Inflammatory macrophage (primary cell): ENCODE measurements at regions not wholly inside any gene's neighbourhood (a gene's known extent, or its start where the extent isn't known, plus 50 kb on each side); places are given as distances from the start of the nearest gene placed in this dataset.
A peak's percentile ranks its signal among the peaks of the same experiment; 100 is the strongest.

Source experiments
- DNase-seq, 2 donors: peaks; one replicate each; pipeline ENCODE4 v3.0.0-alpha.2; 2020 to 2022

DNA sequence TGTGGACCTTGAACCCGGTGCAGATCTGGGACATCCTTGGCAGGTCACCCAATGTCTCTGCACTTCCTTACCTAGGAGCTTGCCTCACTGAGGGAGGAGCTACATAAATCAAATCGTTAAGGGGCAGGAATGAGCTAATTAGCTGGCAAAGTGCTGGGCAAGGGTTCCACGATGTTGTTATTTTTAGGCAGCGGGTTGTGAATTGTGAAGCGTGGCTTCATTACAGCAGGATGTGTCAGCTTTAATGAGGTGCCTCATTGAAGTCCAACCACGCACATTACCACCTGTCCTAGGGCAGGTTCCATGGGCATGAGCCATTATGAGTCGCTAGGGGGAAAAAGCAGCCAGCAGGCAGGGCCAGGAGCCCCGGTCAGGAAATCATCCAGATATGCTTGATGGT, 127.0 kb upstream of the AGAP1 start:
- DNase-seq = no peak

- DNase-seq = no peak
These were observed 122.8 kb upstream of the AGAP1 start for GRCh38 chr2:235371018-235371417.

GRCh38 chr2:235373171-235373570, 120.7 kb upstream of the AGAP1 start:
- no peak for DNase-seq

- DNase-seq = no peak
These were observed 116.7 kb upstream of the AGAP1 start for GRCh38 chr2:235377176-235377575.

GRCh38 chr2:235378246-235378645, 115.6 kb upstream of the AGAP1 start:
- DNase-seq = no peak

GRCh38 chr2:235378944-235379343, 114.9 kb upstream of the AGAP1 start:
- no peak for DNase-seq

- DNase-seq = no peak
These were observed 112.5 kb upstream of the AGAP1 start for GRCh38 chr2:235381261-235381912.

- no peak for DNase-seq
These were observed 111.7 kb upstream of the AGAP1 start for GRCh38 chr2:235382179-235382578.

DNA sequence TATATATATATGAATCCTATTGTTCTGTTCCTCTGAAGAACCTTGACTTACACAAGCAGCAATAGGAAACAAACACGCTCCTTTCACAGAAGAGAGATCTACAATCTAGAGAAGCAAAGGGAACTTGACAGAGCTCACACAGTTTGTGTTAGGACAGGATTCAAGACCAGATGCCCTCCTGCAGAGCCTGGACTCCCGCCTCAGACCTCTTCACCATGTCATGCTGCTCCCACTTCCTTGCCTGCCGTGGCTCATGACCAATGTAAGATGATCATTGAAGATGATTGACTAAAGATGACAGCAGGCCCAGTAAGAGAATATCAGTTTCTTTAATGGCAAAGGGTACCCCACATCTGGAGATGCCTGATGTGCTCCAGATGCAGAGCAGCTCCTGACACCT, 111.2 kb upstream of the AGAP1 start:
- no peak for DNase-seq

DNA sequence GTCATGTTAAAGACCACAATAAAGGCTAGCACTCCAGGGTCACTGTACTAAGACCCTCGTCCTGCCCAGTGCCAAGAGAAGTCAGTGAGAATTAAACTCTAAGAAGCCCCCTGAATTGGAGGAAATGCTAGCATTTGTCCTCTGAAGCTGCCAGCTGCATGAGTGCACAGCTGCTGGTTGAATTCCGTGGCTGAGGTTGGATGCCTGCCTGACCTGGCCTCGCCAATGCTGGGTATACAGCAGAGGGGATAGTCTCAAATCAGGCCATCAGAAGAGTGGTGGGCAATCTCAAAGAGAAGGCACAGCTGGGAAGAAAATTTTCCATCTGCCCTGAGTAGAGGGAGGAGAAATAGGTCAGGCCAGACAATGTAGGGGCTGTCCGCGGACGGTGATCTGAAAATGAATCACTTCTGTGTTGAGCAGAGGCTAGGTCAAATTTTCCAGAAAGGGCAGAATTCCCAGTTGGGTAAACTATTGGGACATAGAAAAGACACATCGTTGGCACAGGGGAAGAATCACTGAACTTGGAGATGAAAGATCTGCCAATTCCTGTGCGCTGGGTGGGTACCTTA, 110.5 kb upstream of the AGAP1 start:
- DNase-seq = no peak

DNA sequence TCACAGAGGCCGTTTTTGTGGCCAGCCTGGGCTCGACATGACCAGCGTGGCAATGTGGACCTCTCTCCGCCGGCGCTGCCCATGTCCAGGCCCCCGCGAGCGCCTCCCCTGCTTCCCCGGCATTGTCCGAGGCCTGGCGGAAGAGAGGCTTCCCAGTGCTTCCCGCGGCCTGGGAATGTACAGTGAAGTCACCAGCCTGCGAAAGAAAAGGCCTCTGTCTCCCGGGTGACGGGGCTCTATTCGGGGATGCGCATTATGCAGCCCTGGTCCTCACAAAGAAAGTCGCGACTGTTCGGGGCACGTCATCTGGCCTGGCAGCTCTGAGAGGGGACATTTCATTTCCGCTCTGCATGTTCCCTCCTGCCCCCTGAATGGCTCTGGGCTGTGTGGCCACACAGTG, 109.2 kb upstream of the AGAP1 start:
- no peak for DNase-seq

DNA sequence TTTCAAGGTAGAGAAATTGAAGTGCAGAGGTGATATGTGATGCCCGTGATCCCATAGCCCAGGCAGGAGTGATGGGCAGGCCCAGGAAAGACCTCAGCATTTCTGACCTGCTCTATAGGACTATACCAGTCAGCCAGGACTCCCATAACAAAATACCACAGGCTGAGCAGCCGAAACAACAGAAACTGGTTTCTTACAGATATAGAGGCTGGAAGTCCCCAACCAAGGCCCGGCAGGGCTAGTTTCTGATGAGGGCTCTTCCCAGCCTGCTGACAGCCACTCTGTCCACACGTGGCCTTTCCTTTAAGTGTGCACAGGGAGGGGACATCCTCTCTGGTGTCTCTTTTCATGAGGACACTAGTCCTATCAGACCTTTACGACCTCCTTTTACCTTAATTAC, 104.2 kb upstream of the AGAP1 start:
- DNase-seq = no peak

- DNase-seq = peak; percentile 6 to 11
These were observed 103.6 kb upstream of the AGAP1 start for GRCh38 chr2:235390108-235390815.

GRCh38 chr2:235390816-235391194, 103.0 kb upstream of the AGAP1 start:
- no peak for DNase-seq

- DNase-seq = no peak
These were observed 101.8 kb upstream of the AGAP1 start for GRCh38 chr2:235391921-235392615.

GRCh38 chr2:235394278-235394828, 99.5 kb upstream of the AGAP1 start:
- DNase-seq = no peak

DNA sequence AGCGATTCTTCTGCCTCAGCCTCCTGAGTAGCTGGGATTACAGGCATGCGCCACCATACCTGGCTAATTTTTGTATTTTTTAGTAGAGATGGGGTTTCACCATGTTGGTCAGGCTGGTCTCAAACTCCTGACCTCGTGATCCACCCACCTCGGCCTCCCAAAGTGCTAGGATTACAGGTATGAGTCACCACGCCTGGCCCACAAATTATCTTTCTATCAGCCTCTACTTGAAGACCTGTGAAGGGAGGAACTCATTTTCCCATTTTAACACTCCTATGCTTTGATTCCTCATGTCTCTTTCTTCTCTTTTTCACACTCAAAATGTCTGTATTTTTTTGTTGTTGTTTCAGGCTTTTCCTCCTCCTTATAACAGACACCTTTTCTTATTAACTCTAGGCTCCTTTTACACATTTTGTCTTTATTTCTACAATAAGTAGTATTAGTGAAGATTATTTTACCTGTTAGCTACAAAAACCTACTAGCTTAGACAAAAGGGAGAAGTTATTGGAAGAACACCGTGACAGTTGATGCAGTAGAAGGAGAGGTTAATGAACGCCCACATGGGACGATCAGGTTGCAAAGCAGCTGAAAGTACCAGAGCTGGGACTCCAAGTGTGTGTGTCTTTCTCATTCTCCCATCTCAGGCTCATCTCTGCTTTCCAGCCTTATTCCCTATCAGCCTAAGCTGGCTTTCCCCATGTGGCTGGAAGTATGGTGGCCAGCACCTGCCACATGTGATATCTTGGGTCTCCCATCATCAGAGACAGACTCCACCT, 97.6 kb upstream of the AGAP1 start:
- DNase-seq = no peak

DNA sequence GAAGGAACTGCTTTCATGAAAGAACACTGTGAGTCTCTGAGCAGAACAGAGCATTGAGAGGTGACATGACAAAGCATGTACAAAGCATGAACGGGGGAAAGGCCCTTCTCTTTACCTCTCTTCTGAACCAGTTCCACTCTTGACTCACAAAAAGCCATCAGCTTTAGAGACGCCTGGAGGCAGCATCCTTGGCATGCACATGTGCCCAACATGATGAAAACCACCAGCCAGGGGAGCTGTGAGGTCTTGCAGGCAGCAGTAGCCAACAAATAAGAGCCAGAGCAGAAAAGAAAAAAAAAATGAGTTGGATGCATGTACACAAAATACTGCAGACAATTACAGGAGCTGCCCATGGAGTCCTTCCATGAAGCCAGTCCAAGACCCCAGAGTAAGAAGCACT, 95.5 kb upstream of the AGAP1 start:
- DNase-seq = no peak

GRCh38 chr2:235399895-235400294, 93.9 kb upstream of the AGAP1 start:
- DNase-seq = no peak

DNA sequence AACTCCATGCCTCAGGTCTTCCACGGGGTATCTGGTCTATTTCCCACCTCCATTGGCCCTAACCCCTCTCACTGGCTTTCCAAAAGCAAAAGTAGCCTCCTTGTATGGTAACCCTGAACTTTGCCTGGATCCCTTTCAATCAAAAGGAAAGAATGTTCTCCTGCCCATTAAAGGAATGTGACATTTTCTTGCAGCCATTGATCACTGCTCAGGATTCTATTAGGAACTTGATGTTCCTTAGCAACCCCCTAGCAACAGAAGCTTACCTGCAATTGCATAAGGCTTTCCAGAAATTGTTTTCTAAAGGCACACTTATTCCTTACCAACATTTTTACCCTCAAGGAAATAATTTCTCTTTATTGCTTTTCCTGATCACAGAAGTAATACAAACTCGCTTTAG, 91.4 kb upstream of the AGAP1 start:
- DNase-seq = no peak

- DNase-seq = no peak
These were observed 88.1 kb upstream of the AGAP1 start for GRCh38 chr2:235405612-235406361.

- no peak for DNase-seq
These were observed 87.4 kb upstream of the AGAP1 start for GRCh38 chr2:235406430-235406829.
